GM19239 (cell line): ENCODE measurements at regions not wholly inside any gene's neighbourhood (a gene's known extent, or its start where the extent isn't known, plus 50 kb on each side); places are given as distances from the start of the nearest gene placed in this dataset.
"Not testable (repeated sequence)": the region's sequence is repeated elsewhere in the genome, so short reads cannot be mapped to it uniquely, and the experiment has no call there.

Experiments used
- DNase-seq: peaks from one replicate; pipeline ENCODE4 v3.0.0; 2011; ENCODE audit warnings: low spot score; ENCODE audit not compliant: insufficient read length
- FAIRE-seq: peaks from 2 replicates; lab custom pipeline; 2011; peaks lifted over from hg19 to GRCh38; lab: Jason Lieb, UNC

GRCh38 chr6:142998739-142999138 lies 53.8 kb upstream of the HIVEP2 start:
- FAIRE-seq, DNase-seq: not testable (repeated sequence)

- FAIRE-seq (no peak), DNase-seq (no peak)
Measured at GRCh38 chr6:143000811-143001210, 55.8 kb upstream of the HIVEP2 start.

- FAIRE-seq (no peak), DNase-seq (no peak)
Measured at GRCh38 chr6:143002686-143003085, 57.7 kb upstream of the HIVEP2 start.

- no peak for DNase-seq
- no peak for FAIRE-seq
Measured at GRCh38 chr6:143003676-143004075, 57.0 kb upstream of the AIG1 start.

GRCh38 chr6:143005816-143006215 lies 54.9 kb upstream of the AIG1 start:
- FAIRE-seq (no peak), DNase-seq (no peak)

- FAIRE-seq, result no peak
- no peak for DNase-seq
Measured at GRCh38 chr6:143006787-143007186, 53.9 kb upstream of the AIG1 start.

- DNase-seq (no peak), FAIRE-seq (peak; percentile 28)
Measured at GRCh38 chr6:143007646-143008045, 53.0 kb upstream of the AIG1 start.

GRCh38 chr6:143009851-143010250 lies 50.8 kb upstream of the AIG1 start:
- no peak for FAIRE-seq
- DNase-seq, result no peak
